ENCODE measurements at regions not wholly inside any gene's neighbourhood (a gene's known extent, or its start where the extent isn't known, plus 50 kb on each side); places are given as distances from the start of the nearest gene placed in this dataset.

GRCh38 chr11:105324156-105324555 is 184.6 kb upstream of the CARD18 start:
- no peak overlapping the region for H3K4me3 ChIP-seq (ENCODE audit: low read depth, low read length)
- H3K9me3 ChIP-seq (ENCODE audit: control insufficient read depth, insufficient read depth, low read depth, low read length): no peaks in the 10 kb centered on the region
- no peak overlapping the region for H3K27ac ChIP-seq (ENCODE audit: extremely low read depth, low read depth, low read length)
- ChIA-PET CTCF (no interaction called here), POLR2A (no interaction called here)
- TF ChIP-seq ZFP3 (tag by site-specific recombination; IDR thresholded peaks at IDR 0.05; ENCODE audit: low read depth): no peak
- TF ChIP-seq ZNF239 (tag by site-specific recombination; IDR thresholded peaks at IDR 0.05): no peak
- no peak for TF ChIP-seq ZNF707 (tag by site-specific recombination; IDR thresholded peaks at IDR 0.05)
- no peak for TF ChIP-seq ZNF701 (tag by site-specific recombination; IDR thresholded peaks at IDR 0.05)
- no peak for TF ChIP-seq ZNF513 (tag by site-specific recombination; IDR thresholded peaks at IDR 0.05)
- TF ChIP-seq ZNF792 (tag by site-specific recombination; IDR thresholded peaks at IDR 0.05): no peak
- TF ChIP-seq CTCF (tag by site-specific recombination; IDR thresholded peaks at IDR 0.05): no peak
- H3K4me1 ChIP-seq (ENCODE audit: control insufficient read depth, insufficient read depth, low read length): no peaks in the 10 kb centered on the region
- no peaks in the 10 kb centered on the region for H3K36me3 ChIP-seq (ENCODE audit: control insufficient read depth in 2 of 2, insufficient read depth in 1 of 2, low read length in 2 of 2)

- no peak overlapping the region for H3K4me3 ChIP-seq (ENCODE audit: low read depth, low read length)
- no peaks in the 10 kb centered on the region for H3K4me1 ChIP-seq (ENCODE audit: control insufficient read depth, insufficient read depth, low read length)
- H3K27ac ChIP-seq (ENCODE audit: extremely low read depth, low read depth, low read length): no peak overlapping the region
- no peaks in the 10 kb centered on the region for H3K36me3 ChIP-seq (ENCODE audit: control insufficient read depth in 2 of 2, insufficient read depth in 1 of 2, low read length in 2 of 2)
- POLR2A ChIA-PET: no interaction called here
- CTCF ChIA-PET: no interaction called here
- no peaks in the 10 kb centered on the region for H3K9me3 ChIP-seq (ENCODE audit: control insufficient read depth, insufficient read depth, low read depth, low read length)
- no peak for TF ChIP-seq ZNF610 (tag by site-specific recombination; IDR thresholded peaks at IDR 0.05; ENCODE audit: borderline replicate concordance)
- no peak for TF ChIP-seq ZNF114 (tag by site-specific recombination; IDR thresholded peaks at IDR 0.05)
- TF ChIP-seq SP2 (tag by site-specific recombination; IDR thresholded peaks at IDR 0.05): no peak
- TF ChIP-seq TCF7L2 (IDR thresholded peaks at IDR 0.05; ENCODE audit: borderline replicate concordance, low read depth, low read length): no peak
- no peak for TF ChIP-seq GLIS2 (tag by site-specific recombination; IDR thresholded peaks at IDR 0.05)
- TF ChIP-seq TSHZ1 (tag by site-specific recombination; IDR thresholded peaks at IDR 0.05; ENCODE audit: borderline replicate concordance): no peak
- TF ChIP-seq ZNF239 (tag by site-specific recombination; IDR thresholded peaks at IDR 0.05): no peak
- no peak for TF ChIP-seq ZNF629 (tag by site-specific recombination; IDR thresholded peaks at IDR 0.05)
- no peak for TF ChIP-seq RBAK (tag by site-specific recombination; IDR thresholded peaks at IDR 0.05)
- TF ChIP-seq ZFP41 (tag by site-specific recombination; IDR thresholded peaks at IDR 0.05; ENCODE audit: borderline replicate concordance): no peak
- no peak for TF ChIP-seq ZNF426 (tag by site-specific recombination; IDR thresholded peaks at IDR 0.05)
- no peak for TF ChIP-seq ZNF2 (tag by site-specific recombination; IDR thresholded peaks at IDR 0.05)
- no peak for TF ChIP-seq ZNF24 (tag by site-specific recombination; IDR thresholded peaks at IDR 0.05)
- TF ChIP-seq KLF8 (tag by site-specific recombination; IDR thresholded peaks at IDR 0.05): no peak
- no peak for TF ChIP-seq ZNF791 (tag by site-specific recombination; IDR thresholded peaks at IDR 0.05)
- TF ChIP-seq ZNF248 (tag by site-specific recombination; IDR thresholded peaks at IDR 0.05): no peak
- TF ChIP-seq ZNF16 (tag by site-specific recombination; IDR thresholded peaks at IDR 0.05; ENCODE audit: low read depth): no peak
- no peak for TF ChIP-seq ZXDB (tag by site-specific recombination; IDR thresholded peaks at IDR 0.05)
- TF ChIP-seq ZNF768 (tag by site-specific recombination; IDR thresholded peaks at IDR 0.05): no peak
- no peak for TF ChIP-seq ZNF112 (tag by site-specific recombination; IDR thresholded peaks at IDR 0.05)
Measured at GRCh38 chr11:105321696-105322095, 182.1 kb upstream of the CARD18 start.
